Activated T-cell treated with anti-CD3 and anti-CD28 coated beads for 48 hours (primary cell): ENCODE measurements at regions not wholly inside any gene's neighbourhood (a gene's known extent, or its start where the extent isn't known, plus 50 kb on each side); places are given as distances from the start of the nearest gene placed in this dataset.
"Not testable (repeated sequence)": the region's sequence is repeated elsewhere in the genome, so short reads cannot be mapped to it uniquely, and the experiment has no call there.

Experiments used
- DNase-seq: peaks from one replicate; pipeline ENCODE4 v3.0.0-alpha.2; 2020; ENCODE audit warnings: low read depth

DNA sequence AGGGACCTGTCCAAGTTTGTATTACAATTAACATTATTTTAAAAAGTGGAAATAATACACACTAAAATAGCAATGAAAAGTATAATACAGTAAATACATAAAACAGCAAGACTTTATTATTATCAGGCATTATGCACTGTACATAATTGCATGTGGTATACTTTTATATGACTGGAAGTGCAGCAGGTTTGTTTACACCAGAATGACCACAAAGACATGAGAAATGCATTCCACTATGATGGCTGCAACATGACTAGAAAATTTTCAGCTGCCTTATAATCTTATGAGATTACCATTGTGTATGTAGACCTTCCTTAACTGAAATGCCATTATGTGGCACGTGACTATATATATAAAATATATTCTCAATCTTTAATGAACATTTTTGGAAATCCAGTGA lies 1699.6 kb downstream of the KCNT2 start:
- DNase-seq = no peak

DNA sequence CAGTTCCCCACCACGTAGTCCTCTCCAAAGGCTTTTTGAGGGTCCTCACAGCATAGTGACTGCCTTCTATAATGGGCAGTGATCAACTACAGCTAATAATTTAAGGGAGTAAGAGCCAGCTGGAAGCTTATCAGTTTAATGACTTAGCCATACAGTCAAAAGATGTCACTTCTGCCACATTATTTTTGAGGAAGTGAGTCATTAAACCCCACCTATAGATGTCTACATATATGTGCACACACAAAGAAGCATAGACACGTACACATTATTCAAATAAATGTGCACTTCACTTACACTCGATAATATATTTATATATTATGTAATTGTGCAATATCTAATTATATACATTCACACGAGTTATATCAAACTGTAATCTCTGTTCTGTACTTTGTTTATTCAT lies 1704.7 kb downstream of the KCNT2 start:
- DNase-seq = no peak

DNA sequence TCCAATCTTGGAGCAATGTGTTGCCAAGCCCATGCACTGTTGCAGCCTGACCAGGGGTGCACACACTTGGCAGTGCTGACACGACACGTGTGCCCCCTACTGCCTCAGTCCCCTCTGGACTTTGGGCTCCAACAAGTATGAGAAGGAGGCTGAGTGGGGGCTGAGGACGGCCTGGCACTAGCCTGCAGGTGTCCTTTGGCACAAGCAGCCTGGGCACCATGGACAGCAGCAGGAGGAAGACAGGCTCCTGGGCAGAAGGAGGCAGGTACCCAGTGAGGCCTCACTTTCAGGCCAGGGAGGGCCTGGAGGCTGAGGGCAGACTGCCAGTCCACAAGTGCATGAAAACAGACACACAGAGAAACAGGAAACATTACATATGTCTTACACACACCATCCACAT lies 1702.9 kb upstream of the B3GALT2 start:
- DNase-seq = no peak

DNA sequence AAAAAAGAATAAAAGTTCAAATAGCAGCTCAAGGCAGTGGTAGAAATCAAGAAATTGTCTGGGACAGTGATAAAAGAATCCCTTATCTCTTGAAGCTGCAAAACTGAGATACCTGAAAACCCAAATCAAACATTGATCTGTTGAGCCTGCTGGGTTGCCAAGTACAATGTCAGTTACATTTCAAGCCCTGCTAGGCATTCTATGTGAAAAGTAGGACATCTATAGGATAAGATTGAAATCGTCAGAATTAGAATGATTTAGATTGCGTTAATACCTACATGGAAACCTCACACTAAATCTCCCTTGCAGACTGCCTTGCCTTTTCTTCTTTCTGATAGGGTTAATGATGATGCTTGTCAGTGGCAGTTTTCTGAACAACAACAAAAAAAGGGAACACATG lies 1684.4 kb upstream of the B3GALT2 start:
- DNase-seq = no peak

DNA sequence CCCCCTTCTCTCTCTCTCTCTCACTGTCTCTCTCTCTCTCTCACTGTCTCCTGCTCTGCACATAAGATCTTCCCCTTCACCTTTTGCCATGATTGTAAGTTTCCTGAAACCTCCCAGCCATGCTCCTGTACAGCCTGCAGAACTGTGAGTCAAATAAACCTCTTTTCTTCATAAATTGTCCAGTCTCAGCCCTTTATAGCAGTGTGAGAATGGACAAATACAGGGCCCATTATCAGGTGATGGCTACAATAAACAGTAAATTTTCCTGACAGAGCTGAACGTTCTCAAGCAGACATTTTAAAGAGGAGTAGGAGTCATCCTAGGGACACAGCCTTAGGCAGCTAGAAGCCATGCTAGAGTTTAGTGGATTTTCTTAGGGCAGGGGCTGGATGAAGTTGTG lies 1679.7 kb upstream of the B3GALT2 start:
- DNase-seq = no peak

DNA sequence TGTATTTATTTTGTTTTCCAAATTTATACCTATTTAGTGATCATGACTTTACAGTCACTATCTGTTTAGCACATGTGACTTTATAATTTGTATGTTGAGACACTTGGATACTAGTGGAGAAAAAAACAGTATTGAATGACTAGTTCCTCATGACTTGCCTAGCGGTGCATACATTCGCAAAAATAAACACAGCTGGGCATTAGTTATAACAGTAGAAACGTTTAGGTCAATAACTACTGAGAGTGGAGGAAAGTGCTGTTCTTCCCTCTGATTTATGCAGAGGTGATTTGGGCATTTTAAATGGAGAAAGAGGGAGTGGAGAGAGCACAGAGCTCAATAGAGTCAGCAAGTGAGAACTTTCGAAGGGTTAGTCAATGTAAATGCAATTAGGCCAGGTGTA lies 1679.0 kb upstream of the B3GALT2 start:
- DNase-seq = no peak

DNA sequence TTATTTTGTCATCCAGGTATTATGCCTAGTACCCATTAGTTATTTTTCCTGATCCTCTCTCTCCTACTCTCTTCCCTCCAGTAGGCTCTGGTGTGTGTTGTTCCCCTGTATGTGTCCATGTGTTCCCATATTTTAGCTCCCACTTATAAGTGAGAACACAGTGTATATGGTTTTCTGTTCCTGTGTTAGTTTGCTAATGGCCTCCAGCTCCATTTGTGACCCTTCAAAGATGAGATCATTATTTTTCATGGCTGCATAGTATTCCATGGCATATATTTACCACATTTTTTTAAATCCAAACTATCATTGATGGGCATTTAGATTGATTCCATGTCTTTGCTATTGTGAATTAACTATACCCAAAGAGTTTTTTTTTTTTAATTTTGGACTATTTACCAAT lies 1675.7 kb upstream of the B3GALT2 start:
- no peak for DNase-seq

DNA sequence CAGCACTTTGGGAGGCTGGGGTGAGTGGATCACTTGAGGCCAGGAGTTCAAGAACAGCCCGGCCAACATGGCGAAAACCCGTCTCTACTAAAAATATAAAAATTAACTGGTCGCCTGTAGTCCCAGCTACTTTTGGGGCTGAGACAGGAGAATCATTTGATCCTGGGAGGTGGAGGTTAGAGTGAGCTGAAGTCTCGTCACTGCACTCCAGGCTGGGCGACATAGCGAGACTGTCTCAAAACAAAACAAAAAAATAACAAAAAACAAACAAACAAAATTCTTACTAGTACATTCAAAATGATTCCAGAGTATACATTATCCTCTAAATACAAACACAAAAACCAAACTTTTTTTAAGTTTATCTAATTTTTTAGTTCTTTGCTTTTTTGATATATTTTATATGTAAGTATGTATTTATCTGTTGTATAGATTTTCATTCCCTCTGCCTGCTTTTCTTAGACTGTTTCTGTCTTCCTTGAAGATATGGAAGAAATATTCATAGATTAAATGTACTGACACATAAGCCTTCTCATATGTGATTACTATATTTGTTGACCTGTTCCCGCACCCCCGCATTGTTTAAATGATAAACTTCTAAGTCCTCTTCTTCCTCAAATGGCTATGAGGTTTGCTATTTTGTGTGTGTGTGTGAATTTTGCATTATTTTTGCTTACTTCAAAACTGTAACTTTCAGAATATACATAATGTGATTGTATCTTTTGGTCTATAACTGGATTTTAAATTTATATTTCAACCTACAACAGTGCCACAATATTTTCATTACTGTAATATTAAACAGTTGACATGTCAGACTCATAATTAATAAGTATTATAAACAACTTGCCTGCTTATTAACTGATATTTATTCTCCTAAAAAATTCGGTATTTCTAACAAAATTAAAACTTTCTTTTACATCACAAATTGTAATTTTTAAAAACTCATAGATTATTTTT lies 1674.1 kb upstream of the B3GALT2 start:
- no peak for DNase-seq

DNA sequence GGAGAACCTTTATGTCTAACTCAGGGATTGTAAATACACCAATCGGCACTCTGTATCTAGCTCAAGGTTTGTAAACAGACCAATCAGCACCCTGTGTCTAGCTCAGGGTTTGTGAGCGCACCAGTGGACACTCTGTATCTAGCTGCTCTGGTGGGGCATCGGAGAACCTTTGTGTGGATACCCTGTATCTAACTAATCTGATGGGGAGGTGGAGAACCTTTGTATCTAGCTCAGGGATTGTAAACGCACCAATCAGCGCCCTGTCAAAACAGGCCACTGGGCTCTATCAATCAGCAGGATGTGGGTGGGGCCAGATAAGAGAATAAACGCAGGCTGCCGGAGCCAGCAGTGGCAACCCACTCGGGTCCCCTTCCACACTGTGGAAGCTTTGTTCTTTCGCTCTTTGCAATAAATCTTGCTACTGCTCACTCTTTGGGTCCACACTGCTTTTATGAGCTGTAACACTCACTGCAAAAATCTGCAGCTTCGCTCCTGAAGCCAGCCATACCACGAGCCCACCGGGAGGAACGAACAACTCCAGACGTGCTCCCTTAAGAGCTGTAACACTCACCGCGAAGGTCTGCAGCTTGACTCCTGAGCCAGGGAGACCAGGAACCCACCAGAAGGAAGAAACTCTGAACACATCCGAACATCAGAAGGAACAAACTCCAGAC lies 1673.2 kb upstream of the B3GALT2 start:
- not testable (repeated sequence) for DNase-seq

DNA sequence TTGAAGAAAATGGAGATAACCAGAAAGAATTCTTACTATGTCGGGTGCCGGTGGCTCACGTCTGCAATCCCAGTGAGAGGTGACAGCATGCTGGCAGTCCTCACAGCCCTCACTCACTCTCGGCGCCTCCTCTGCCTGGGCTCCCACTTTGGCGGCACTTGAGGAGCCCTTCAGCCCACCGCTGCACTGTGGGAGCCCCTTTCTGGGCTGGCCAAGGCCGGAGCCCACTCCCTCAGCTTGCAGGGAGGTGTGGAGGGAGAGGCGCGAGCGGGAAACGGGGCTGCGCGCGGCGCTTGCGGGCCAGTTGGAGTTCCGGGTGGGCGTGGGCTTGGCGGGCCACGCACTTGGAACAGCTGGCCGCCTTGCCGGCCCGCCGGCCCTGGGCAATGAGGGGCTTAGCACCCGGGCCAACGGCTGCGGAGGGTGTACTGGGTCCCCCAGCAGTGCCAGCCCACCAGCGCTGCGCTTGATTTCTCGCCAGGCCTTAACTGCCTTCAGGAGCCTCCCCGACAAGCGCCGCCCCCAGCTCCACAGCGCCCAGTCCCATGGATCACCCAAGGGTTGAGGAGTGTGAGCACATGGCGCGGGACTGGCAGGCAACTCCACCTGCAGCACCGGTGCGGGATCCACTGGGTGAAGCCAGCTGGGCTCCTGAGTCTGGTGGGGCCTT lies 1672.5 kb upstream of the B3GALT2 start:
- not testable (repeated sequence) for DNase-seq

DNA sequence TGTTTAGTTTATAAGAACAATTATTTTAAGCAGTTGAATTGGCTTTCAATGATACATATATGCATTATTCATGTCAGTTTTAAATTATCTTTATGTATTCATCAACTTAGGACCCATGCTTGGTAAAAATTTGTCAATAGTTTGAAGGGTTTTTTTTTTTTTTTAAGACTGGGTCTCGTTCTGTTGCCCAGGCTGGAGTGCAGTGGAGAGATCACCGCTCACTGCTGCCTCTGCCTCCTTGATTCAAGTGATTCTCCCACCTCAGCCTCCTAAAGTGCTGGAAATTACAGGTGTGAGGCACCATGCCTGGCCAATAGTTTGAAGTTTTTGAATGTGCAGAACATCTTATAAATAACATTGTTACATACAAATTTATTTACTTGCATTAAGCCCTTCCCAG lies 1671.0 kb upstream of the B3GALT2 start:
- DNase-seq = no peak

DNA sequence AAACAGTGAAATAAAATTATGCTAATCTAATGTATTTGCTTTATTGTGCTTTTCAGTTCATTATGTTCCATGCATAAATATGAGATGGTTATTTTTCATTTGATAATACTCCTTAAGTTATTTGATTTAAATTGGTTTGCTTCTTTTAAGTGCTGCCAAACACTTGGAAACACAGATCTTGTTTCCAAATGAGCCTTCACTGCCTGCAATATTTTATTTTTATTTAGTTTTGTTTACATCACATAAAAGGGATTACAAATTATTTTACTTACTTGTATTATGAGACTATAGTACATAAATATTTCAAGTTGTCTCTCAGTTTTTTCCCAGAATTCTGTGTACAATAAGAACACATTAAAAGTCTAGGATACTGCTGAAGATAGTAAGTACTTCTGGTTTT lies 1662.4 kb upstream of the B3GALT2 start:
- DNase-seq = no peak

DNA sequence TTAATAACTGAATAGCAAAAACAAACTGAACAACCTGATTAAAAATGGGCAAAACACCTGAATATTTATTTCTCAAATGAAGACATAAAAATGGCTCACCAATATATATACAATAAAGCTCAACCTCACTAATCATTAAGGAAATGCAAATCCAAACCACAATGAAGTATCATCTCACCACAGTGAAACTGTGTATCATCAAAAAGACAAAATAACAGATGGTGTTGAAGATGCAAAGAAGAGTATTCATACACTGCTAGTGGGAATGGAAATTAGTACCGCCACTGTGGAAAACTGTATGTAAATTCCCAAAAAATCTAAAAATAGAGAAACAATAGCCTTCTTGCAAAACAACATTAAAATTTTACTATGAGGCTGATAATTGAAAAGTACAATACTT lies 1660.1 kb upstream of the B3GALT2 start:
- no peak for DNase-seq

DNA sequence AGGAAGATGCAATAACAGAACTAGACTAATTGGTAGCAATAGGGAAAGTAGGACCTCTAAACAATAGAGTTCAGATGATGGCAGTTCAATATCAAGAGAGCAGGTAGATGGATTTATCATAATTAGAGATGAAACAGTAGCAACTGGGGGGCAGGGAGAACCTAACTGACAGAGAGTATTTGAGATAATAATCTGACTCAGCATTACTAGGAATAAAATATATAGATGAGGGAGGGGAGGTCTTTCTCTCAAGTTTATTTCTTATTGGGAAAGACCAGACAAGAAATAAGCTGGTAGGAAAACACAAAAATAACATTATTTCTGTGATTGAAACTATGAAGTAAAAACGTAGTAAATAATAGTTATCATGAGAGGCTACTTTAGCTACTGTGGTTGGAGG lies 1656.7 kb upstream of the B3GALT2 start:
- no peak for DNase-seq

DNA sequence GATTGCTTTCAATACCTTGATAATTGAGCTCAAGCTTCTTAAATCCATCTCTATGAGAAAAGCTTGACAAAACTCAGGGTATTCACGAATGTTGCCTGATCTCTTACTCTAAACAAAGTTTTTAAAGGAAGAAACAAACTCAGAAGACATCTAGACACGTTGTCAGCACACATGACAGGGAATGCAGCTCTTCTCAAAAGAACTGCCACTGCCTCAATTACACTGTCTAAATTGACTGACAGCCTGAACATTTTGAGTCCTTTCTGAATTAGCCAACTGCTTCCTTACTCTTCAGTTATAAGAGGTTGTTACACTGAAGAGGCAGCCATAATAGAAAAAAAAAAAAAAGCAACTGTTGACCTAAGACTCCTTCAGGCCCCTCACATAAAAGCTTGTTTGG lies 1646.7 kb upstream of the B3GALT2 start:
- DNase-seq = no peak

DNA sequence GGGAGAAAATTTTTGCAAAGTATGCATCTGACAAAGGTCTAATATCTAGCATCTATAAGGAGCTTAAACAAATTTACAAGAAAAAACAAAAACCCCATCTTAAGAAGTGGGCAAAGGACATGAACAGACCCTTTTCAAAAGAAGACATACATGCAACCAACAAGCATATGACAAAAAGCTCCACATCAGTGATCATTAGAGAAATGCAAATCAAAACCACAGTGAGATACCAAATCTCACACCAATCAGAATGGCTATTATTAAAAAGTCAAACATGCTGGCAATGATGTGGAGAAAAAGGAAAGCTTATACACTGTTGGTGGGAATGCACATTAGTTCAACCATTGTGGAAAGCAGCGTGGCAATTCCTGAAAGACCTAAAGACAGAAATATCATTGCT lies 1645.2 kb upstream of the B3GALT2 start:
- DNase-seq = not testable (repeated sequence)

DNA sequence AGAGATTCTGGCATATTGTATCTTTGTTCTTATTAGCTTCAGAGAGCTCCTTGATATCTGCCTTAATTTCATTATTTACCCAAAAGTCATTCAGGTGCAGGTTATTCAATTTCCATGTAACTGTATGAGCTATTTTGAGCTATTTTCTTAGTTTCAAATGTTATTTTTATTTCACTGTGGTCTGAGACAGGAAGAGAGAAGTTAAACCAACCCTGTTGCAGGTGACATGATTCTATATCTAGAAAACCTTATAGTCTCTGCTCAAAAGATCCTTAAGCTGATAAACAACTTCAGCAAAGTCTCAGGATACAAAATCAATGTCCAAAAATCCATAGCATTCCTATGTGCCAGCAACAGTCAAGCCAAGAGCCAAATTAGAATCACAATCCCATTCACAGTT lies 1644.0 kb upstream of the B3GALT2 start:
- DNase-seq = no peak

DNA sequence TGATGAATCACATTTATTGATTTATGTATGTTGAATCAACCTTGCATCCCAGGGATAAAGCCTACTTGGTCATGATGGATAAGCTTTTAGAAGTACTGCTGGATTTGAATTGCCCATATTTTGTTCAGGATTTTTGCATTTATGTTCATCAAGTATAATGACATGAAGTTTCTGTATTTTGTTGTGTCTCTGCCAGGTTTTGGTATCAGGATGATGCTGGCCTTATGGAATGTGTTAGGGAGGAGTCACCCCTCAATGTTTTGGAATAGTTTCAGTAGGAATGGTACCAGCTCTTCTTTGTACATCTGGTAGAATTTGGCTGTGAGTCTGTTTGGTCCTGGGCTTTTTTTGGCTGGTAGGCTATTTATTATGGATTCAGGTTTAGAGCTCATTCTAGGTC lies 1643.1 kb upstream of the B3GALT2 start:
- no peak for DNase-seq

DNA sequence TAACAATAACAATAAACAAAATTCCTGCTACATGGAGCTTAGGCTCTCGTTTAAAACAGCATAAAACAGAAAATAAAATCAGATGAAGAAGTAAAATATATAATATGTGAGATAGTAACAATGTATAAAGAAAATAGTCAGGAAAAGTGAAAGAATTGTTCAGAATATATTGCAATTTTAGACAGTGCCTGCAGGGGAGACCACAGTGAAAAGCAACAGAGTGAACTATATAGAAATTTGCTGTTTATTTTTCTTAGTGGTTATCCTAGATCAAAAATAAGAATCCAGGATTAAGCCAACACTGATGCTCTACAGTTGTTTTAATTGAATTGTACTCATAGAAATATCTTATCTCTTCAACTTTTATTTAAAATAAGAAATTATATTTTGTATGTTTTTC lies 1639.0 kb upstream of the B3GALT2 start:
- DNase-seq = no peak

DNA sequence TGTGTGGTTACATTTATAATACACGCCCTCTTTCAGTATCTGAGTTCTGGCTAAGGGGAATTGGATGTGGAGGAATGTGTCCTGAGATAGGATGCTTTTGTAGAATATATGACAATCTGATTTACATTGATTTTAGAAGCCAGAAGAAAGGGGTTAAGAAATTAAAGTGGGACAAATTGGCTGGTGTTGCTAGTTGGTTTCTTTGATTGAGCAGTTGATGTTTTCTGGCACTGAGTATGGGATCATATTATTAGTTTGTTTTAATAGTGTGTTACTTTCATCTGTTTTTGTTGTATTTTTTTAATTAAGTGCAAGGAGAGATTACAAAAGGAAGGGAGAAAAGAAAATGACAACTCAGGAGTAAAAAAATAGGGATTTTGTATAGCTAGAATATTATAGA lies 1634.7 kb upstream of the B3GALT2 start:
- DNase-seq = no peak

DNA sequence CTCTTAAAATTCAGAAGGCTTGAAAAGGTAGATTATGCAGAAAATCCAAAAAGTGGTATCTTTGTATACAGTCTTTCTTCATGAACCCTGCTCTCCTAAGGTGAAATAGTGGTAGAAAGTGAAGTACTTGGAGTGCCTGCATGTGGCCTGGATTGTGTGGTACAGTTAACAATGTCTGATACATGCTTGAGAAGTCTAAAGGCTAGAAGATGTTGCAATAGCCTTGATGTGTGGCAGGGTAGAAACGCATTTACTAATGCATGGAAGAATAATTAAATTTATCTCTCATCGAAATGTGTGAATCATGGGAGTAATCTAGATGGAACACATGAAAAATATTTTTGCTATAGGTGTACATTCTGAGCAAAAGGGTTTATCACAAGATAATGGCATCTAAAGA lies 1632.3 kb upstream of the B3GALT2 start:
- no peak for DNase-seq

DNA sequence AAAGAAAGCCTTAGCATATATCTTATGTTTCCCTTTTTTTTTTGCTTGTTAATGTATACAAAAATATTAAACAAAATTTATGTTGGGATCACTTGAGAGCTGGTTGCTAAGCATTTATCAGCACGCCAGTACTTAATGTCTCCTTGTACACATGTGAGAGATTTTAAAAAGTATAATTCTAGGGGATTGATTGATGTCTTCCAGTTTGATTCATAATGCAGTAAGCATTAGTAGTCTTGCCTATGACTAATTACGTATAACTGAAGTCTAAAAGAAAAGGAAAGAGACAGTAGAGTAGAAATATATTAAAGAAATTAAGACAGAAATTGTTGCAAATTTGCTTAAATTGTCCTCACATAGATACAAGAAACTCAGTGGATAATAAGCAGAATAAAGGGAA lies 1630.4 kb upstream of the B3GALT2 start:
- DNase-seq = no peak

DNA sequence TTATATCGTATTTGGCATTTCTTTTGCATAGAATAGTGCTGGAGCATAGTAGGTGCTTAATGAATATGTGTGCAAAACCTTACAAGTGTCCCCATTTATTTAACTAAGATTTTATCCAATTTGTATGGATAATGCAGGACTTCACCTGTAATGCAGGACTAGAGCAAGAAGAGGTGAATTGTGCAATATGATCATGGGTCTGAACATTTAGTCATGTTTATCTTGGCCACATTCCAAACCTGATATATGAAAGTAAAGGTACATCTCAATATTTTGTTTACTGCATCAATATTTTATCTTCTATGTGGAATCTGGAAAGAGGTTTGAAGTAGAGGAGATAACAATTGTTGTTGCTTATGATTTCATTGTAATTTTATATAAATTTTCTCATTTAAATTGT lies 1626.7 kb upstream of the B3GALT2 start:
- no peak for DNase-seq
